ENCODE measurements at regions not wholly inside any gene's neighbourhood (a gene's known extent, or its start where the extent isn't known, plus 50 kb on each side); places are given as distances from the start of the nearest gene placed in this dataset.

GRCh38 chr17:15026088-15026487, 239.0 kb downstream of the PMP22 start:
- ChIA-PET CTCF (no interaction called here), POLR2A (no interaction called here)
- TF ChIP-seq, protein P1, sequence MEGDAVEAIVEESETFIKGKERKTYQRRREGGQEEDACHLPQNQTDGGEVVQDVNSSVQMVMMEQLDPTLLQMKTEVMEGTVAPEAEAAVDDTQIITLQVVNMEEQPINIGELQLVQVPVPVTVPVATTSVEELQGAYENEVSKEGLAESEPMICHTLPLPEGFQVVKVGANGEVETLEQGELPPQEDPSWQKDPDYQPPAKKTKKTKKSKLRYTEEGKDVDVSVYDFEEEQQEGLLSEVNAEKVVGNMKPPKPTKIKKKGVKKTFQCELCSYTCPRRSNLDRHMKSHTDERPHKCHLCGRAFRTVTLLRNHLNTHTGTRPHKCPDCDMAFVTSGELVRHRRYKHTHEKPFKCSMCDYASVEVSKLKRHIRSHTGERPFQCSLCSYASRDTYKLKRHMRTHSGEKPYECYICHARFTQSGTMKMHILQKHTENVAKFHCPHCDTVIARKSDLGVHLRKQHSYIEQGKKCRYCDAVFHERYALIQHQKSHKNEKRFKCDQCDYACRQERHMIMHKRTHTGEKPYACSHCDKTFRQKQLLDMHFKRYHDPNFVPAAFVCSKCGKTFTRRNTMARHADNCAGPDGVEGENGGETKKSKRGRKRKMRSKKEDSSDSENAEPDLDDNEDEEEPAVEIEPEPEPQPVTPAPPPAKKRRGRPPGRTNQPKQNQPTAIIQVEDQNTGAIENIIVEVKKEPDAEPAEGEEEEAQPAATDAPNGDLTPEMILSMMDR (IDR thresholded peaks at IDR 0.05; ENCODE audit: control extremely low read depth, extremely low read depth, low read depth, missing control alignments), result no peak
- DNase-seq (ENCODE audit: extremely low spot score), result no peak

DNA sequence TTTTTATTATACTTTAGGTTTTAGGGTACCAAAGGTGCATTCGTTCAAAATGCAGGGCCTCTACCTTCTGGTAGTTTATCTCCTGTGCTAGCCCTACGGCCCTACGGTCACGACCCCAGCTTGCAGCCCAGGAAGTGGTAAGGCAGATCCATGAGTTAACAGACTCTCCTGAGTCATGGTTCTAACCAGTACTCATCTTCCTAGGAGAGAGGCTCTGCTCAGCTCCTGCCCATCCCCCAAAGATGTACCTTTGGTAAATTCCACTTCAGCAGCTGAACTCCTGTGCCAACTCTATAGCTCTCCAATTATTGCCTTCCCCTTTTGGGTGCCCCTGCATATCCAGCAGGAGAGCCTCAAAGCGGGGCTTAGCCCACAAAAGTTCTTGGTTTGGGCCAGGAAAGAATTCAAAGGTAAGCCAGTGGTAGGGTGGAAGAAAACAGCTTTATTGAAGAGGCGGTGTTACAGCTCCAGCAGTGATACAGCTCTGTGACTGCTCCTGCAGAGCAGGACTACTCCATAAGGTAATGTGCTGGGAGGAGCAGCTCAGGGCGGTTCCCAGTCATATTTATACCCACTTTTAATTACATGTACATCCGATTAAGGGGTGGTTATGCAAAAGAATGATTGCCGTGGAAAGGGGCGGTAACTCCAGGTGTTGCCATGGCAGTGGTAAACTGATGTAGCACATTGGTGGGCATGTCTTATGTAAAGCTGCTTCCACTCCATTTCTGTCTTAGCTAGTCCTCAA, 241.4 kb downstream of the PMP22 start:
- TF ChIP-seq, protein P1 (IDR thresholded peaks at IDR 0.05; ENCODE audit: control extremely low read depth, extremely low read depth, low read depth, missing control alignments), result no peak
- POLR2A ChIA-PET, result no interaction called here
- no peak for DNase-seq (ENCODE audit: extremely low spot score)
- CTCF ChIA-PET, result interaction anchor here (1.3 kb wide), 1 partner anchor 10 kb away, joined by 6 read pairs; no protein-coding TSS in a partner anchor

DNA sequence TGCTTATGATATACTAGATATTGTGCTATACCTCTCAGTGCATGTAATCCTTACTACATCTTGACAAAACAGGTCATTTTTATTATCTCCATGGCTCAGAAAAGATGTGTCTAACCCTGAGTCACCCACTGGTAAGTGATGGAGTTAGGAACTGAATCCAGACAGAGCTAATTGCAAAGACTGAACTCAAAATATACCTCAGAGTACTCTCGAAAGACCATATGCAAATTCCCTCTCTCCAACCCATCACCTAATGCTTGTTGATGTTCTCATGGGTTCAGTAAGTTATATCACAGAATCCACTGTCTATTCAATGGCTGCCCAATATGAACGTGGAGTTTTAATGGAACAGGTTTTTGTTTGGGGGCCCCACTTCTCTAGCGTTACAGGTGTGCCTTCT, 246.0 kb downstream of the PMP22 start:
- ChIA-PET CTCF (no interaction called here), POLR2A (no interaction called here)
- TF ChIP-seq, protein P1 (IDR thresholded peaks at IDR 0.05; ENCODE audit: control extremely low read depth, extremely low read depth, low read depth, missing control alignments), result no peak

GRCh38 chr17:15012351-15012980, 252.7 kb downstream of the PMP22 start:
- CTCF ChIA-PET, result no interaction called here
- no peak for DNase-seq (ENCODE audit: extremely low spot score)
- TF ChIP-seq, protein P1 (IDR thresholded peaks at IDR 0.05; ENCODE audit: control extremely low read depth, extremely low read depth, low read depth, missing control alignments), result no peak
- POLR2A ChIA-PET, result no interaction called here

More for the DNA sequence above, 246.0 kb downstream of the PMP22 start:
- DNase-seq (ENCODE audit: extremely low spot score), result no peak

GRCh38 chr17:15009087-15009486, 256.0 kb downstream of the PMP22 start:
- DNase-seq (ENCODE audit: extremely low spot score), result no peak
- TF ChIP-seq, protein P1 (IDR thresholded peaks at IDR 0.05; ENCODE audit: control extremely low read depth, extremely low read depth, low read depth, missing control alignments), result no peak
- CTCF ChIA-PET, result no interaction called here
- POLR2A ChIA-PET, result no interaction called here

DNA sequence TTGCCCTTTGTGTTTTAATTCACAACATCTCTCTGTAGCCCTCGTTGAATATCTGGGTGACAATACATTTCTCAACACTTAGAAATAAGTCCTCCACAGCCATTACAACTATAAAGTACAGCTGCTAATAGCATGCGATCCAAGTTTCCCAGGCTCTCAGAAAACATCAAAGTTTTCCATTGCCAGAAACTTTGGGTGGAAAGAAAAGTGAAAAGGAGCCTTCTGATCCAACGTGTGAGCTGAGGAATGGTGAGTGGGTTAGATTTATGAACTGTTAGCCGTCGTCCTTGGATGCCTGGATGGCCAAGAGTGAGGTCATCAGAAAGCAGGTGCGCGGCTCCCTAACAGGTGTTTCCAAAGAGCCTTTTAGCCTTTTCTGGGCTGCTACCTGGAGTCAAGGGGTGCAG, 258.0 kb downstream of the PMP22 start:
- ChIA-PET CTCF (no interaction called here), POLR2A (no interaction called here)
- DNase-seq (ENCODE audit: extremely low spot score), result no peak
- TF ChIP-seq, protein P1 (IDR thresholded peaks at IDR 0.05; ENCODE audit: control extremely low read depth, extremely low read depth, low read depth, missing control alignments), result no peak
